ENCODE measurements at regions not wholly inside any gene's neighbourhood (a gene's known extent, or its start where the extent isn't known, plus 50 kb on each side); places are given as distances from the start of the nearest gene placed in this dataset.

- Histone ChIP-seq H3K27ac (ENCODE audit: low read length) (no peak overlapping the region), H3K27me3 (ENCODE audit: low read depth, low read length) (no peaks in the 10 kb centered on the region), H3K36me3 (ENCODE audit: control insufficient read depth in 1 of 2, insufficient read depth in 2 of 2, low read length in 2 of 2) (no peaks in the 10 kb centered on the region), H3K4me1 (ENCODE audit: control insufficient read depth in 1 of 2, insufficient read depth in 2 of 2, low read length in 2 of 2) (no peaks in the 10 kb centered on the region), H3K4me3 (ENCODE audit: low read depth in 1 of 2, low read length in 2 of 2) (no peak overlapping the region), H3K9me3 (ENCODE audit: control insufficient read depth in 1 of 2, low read length in 2 of 2) (no peaks in the 10 kb centered on the region)
Observed at GRCh38 chr7:26507108-26507987, 215.7 kb downstream of the SNX10 start.

GRCh38 chr7:26508481-26508880, 216.8 kb downstream of the SNX10 start:
- no peak overlapping the region for H3K4me3 ChIP-seq (ENCODE audit: low read depth in 1 of 2, low read length in 2 of 2)
- no peaks in the 10 kb centered on the region for H3K36me3 ChIP-seq (ENCODE audit: control insufficient read depth in 1 of 2, insufficient read depth in 2 of 2, low read length in 2 of 2)
- no peaks in the 10 kb centered on the region for H3K9me3 ChIP-seq (ENCODE audit: control insufficient read depth in 1 of 2, low read length in 2 of 2)
- H3K27me3 ChIP-seq (ENCODE audit: low read depth, low read length): no peaks in the 10 kb centered on the region
- H3K4me1 ChIP-seq (ENCODE audit: control insufficient read depth in 1 of 2, insufficient read depth in 2 of 2, low read length in 2 of 2): no peaks in the 10 kb centered on the region
- no peak overlapping the region for H3K27ac ChIP-seq (ENCODE audit: low read length)

GRCh38 chr7:26508917-26509316, 217.3 kb downstream of the SNX10 start:
- H3K27me3 ChIP-seq (ENCODE audit: low read depth, low read length): no peaks in the 10 kb centered on the region
- H3K4me3 ChIP-seq (ENCODE audit: low read depth in 1 of 2, low read length in 2 of 2): no peak overlapping the region
- H3K9me3 ChIP-seq (ENCODE audit: control insufficient read depth in 1 of 2, low read length in 2 of 2): no peaks in the 10 kb centered on the region
- H3K27ac ChIP-seq (ENCODE audit: low read length): no peak overlapping the region
- H3K4me1 ChIP-seq (ENCODE audit: control insufficient read depth in 1 of 2, insufficient read depth in 2 of 2, low read length in 2 of 2): no peaks in the 10 kb centered on the region
- H3K36me3 ChIP-seq (ENCODE audit: control insufficient read depth in 1 of 2, insufficient read depth in 2 of 2, low read length in 2 of 2): no peaks in the 10 kb centered on the region

- Histone ChIP-seq H3K27me3 (ENCODE audit: low read depth, low read length) (no peaks in the 10 kb centered on the region), H3K27ac (ENCODE audit: low read length) (no peak overlapping the region), H3K36me3 (ENCODE audit: control insufficient read depth in 1 of 2, insufficient read depth in 2 of 2, low read length in 2 of 2) (no peaks in the 10 kb centered on the region), H3K4me3 (ENCODE audit: low read depth in 1 of 2, low read length in 2 of 2) (no peak overlapping the region), H3K4me1 (ENCODE audit: control insufficient read depth in 1 of 2, insufficient read depth in 2 of 2, low read length in 2 of 2) (no peaks in the 10 kb centered on the region), H3K9me3 (ENCODE audit: control insufficient read depth in 1 of 2, low read length in 2 of 2) (no peaks in the 10 kb centered on the region)
Observed at GRCh38 chr7:26510231-26510957, 218.7 kb downstream of the SNX10 start.

GRCh38 chr7:26511866-26512265, 220.2 kb downstream of the SNX10 start:
- H3K27me3 ChIP-seq (ENCODE audit: low read depth, low read length): no peaks in the 10 kb centered on the region
- no peaks in the 10 kb centered on the region for H3K9me3 ChIP-seq (ENCODE audit: control insufficient read depth in 1 of 2, low read length in 2 of 2)
- H3K4me3 ChIP-seq (ENCODE audit: low read depth in 1 of 2, low read length in 2 of 2): no peak overlapping the region
- no peaks in the 10 kb centered on the region for H3K36me3 ChIP-seq (ENCODE audit: control insufficient read depth in 1 of 2, insufficient read depth in 2 of 2, low read length in 2 of 2)
- no peak overlapping the region for H3K27ac ChIP-seq (ENCODE audit: low read length)
- H3K4me1 ChIP-seq (ENCODE audit: control insufficient read depth in 1 of 2, insufficient read depth in 2 of 2, low read length in 2 of 2): no peaks in the 10 kb centered on the region

GRCh38 chr7:26512737-26513136, 221.1 kb downstream of the SNX10 start:
- H3K4me3 ChIP-seq (ENCODE audit: low read depth in 1 of 2, low read length in 2 of 2): no peak overlapping the region
- H3K27ac ChIP-seq (ENCODE audit: low read length): no peak overlapping the region
- H3K4me1 ChIP-seq (ENCODE audit: control insufficient read depth in 1 of 2, insufficient read depth in 2 of 2, low read length in 2 of 2): no peaks in the 10 kb centered on the region
- no peaks in the 10 kb centered on the region for H3K9me3 ChIP-seq (ENCODE audit: control insufficient read depth in 1 of 2, low read length in 2 of 2)
- H3K36me3 ChIP-seq (ENCODE audit: control insufficient read depth in 1 of 2, insufficient read depth in 2 of 2, low read length in 2 of 2): no peaks in the 10 kb centered on the region
- no peaks in the 10 kb centered on the region for H3K27me3 ChIP-seq (ENCODE audit: low read depth, low read length)

- no peaks in the 10 kb centered on the region for H3K9me3 ChIP-seq (ENCODE audit: control insufficient read depth in 1 of 2, low read length in 2 of 2)
- H3K27ac ChIP-seq (ENCODE audit: low read length): no peak overlapping the region
- no peak overlapping the region for H3K4me3 ChIP-seq (ENCODE audit: low read depth in 1 of 2, low read length in 2 of 2)
- no peaks in the 10 kb centered on the region for H3K36me3 ChIP-seq (ENCODE audit: control insufficient read depth in 1 of 2, insufficient read depth in 2 of 2, low read length in 2 of 2)
- no peaks in the 10 kb centered on the region for H3K4me1 ChIP-seq (ENCODE audit: control insufficient read depth in 1 of 2, insufficient read depth in 2 of 2, low read length in 2 of 2)
- no peaks in the 10 kb centered on the region for H3K27me3 ChIP-seq (ENCODE audit: low read depth, low read length)
Observed at GRCh38 chr7:26513948-26514347, 222.3 kb downstream of the SNX10 start.

- Histone ChIP-seq H3K4me3 (ENCODE audit: low read depth in 1 of 2, low read length in 2 of 2) (no peak overlapping the region), H3K36me3 (ENCODE audit: control insufficient read depth in 1 of 2, insufficient read depth in 2 of 2, low read length in 2 of 2) (no peaks in the 10 kb centered on the region), H3K27me3 (ENCODE audit: low read depth, low read length) (no peaks in the 10 kb centered on the region), H3K4me1 (ENCODE audit: control insufficient read depth in 1 of 2, insufficient read depth in 2 of 2, low read length in 2 of 2) (no peaks in the 10 kb centered on the region), H3K27ac (ENCODE audit: low read length) (no peak overlapping the region), H3K9me3 (ENCODE audit: control insufficient read depth in 1 of 2, low read length in 2 of 2) (no peaks in the 10 kb centered on the region)
Observed at GRCh38 chr7:26514633-26515032, 223.0 kb downstream of the SNX10 start.

GRCh38 chr7:26515314-26515842, 223.7 kb downstream of the SNX10 start:
- Histone ChIP-seq H3K9me3 (ENCODE audit: control insufficient read depth in 1 of 2, low read length in 2 of 2) (no peaks in the 10 kb centered on the region), H3K36me3 (ENCODE audit: control insufficient read depth in 1 of 2, insufficient read depth in 2 of 2, low read length in 2 of 2) (no peaks in the 10 kb centered on the region), H3K27me3 (ENCODE audit: low read depth, low read length) (no peaks in the 10 kb centered on the region), H3K27ac (ENCODE audit: low read length) (no peak overlapping the region), H3K4me1 (ENCODE audit: control insufficient read depth in 1 of 2, insufficient read depth in 2 of 2, low read length in 2 of 2) (no peaks in the 10 kb centered on the region), H3K4me3 (ENCODE audit: low read depth in 1 of 2, low read length in 2 of 2) (no peak overlapping the region)

- Histone ChIP-seq H3K4me3 (ENCODE audit: low read depth in 1 of 2, low read length in 2 of 2) (no peak overlapping the region), H3K4me1 (ENCODE audit: control insufficient read depth in 1 of 2, insufficient read depth in 2 of 2, low read length in 2 of 2) (no peaks in the 10 kb centered on the region), H3K27me3 (ENCODE audit: low read depth, low read length) (no peaks in the 10 kb centered on the region), H3K27ac (ENCODE audit: low read length) (no peak overlapping the region), H3K36me3 (ENCODE audit: control insufficient read depth in 1 of 2, insufficient read depth in 2 of 2, low read length in 2 of 2) (no peaks in the 10 kb centered on the region), H3K9me3 (ENCODE audit: control insufficient read depth in 1 of 2, low read length in 2 of 2) (no peaks in the 10 kb centered on the region)
Observed at GRCh38 chr7:26520483-26520882, 228.8 kb downstream of the SNX10 start.

GRCh38 chr7:26522633-26523032, 231.0 kb downstream of the SNX10 start:
- Histone ChIP-seq H3K4me1 (ENCODE audit: control insufficient read depth in 1 of 2, insufficient read depth in 2 of 2, low read length in 2 of 2) (no peaks in the 10 kb centered on the region), H3K36me3 (ENCODE audit: control insufficient read depth in 1 of 2, insufficient read depth in 2 of 2, low read length in 2 of 2) (no peaks in the 10 kb centered on the region), H3K27me3 (ENCODE audit: low read depth, low read length) (no peaks in the 10 kb centered on the region), H3K4me3 (ENCODE audit: low read depth in 1 of 2, low read length in 2 of 2) (no peak overlapping the region), H3K27ac (ENCODE audit: low read length) (no peak overlapping the region), H3K9me3 (ENCODE audit: control insufficient read depth in 1 of 2, low read length in 2 of 2) (no peaks in the 10 kb centered on the region)

All from muscle layer of duodenum (tissue), 2 donors.